ENCODE measurements at regions not wholly inside any gene's neighbourhood (a gene's known extent, or its start where the extent isn't known, plus 50 kb on each side); places are given as distances from the start of the nearest gene placed in this dataset.

GRCh38 chr21:23699402-23699801 is 1907.9 kb downstream of the MRPL39 start:
- Histone ChIP-seq H3K79me1 (ENCODE audit: low read depth, low read length) (no peaks in the 10 kb centered on the region), H3K27me3 (replicated peaks in 1 of 4; ENCODE audit: control insufficient read depth in 3 of 4, extremely low read depth in 1 of 4, insufficient read depth in 3 of 4, low read length in 3 of 4) (no peaks in the 10 kb centered on the region), H3K56ac (replicated peaks; ENCODE audit: insufficient read length, low read depth, low read length) (no peak overlapping the region), H2AK5ac (ENCODE audit: low read depth, low read length) (no peak overlapping the region), H4K20me1 (replicated peaks in 1 of 2; ENCODE audit: control insufficient read depth in 1 of 2, insufficient read depth in 2 of 2, low read length in 2 of 2) (no peaks in the 10 kb centered on the region), H3K4me2 (ENCODE audit: insufficient read depth in 1 of 2, low read depth in 2 of 2, low read length in 2 of 2) (no peak overlapping the region), H4K8ac (ENCODE audit: extremely low read depth, insufficient read depth, low read length) (no peak overlapping the region), H4K91ac (replicated peaks; ENCODE audit: insufficient read length, low read length) (no peak overlapping the region), H3K36me3 (ENCODE audit: control insufficient read depth in 2 of 4, insufficient read depth in 4 of 4, low read length in 3 of 4) (no peaks in the 10 kb centered on the region; a peak in 1 of 8 replicates), H3K9me3 (ENCODE audit: insufficient read depth in 2 of 2, low read depth in 1 of 2, low read length in 1 of 2) (peaks cover 20 to 21% of the 10 kb centered on the region in 2 experiments), H2BK15ac (ENCODE audit: low read length) (no peak overlapping the region), H2AFZ (ENCODE audit: low read length) (no peak overlapping the region), H3K4me3 (ENCODE audit: extremely low read depth in 1 of 4, insufficient read depth in 2 of 4, low read depth in 3 of 4, low read length in 4 of 4) (no peak overlapping the region), H2BK12ac (ENCODE audit: low read depth, low read length) (no peak overlapping the region), H2BK5ac (ENCODE audit: low read depth, low read length) (no peak overlapping the region), H3K4me1 (replicated peaks in 1 of 4; ENCODE audit: control insufficient read depth in 3 of 4, insufficient read depth in 4 of 4, low read length in 3 of 4) (no peaks in the 10 kb centered on the region), H3K18ac (ENCODE audit: extremely low read depth, low read length) (no peak overlapping the region), H2BK20ac (ENCODE audit: low read length) (no peak overlapping the region), H3K79me2 (ENCODE audit: control insufficient read depth in 1 of 2, insufficient read depth in 2 of 2, low read length in 2 of 2) (no peaks in the 10 kb centered on the region), H2BK120ac (replicated peaks; ENCODE audit: low read depth, low read length) (no peak overlapping the region), H3K9ac (replicated peaks in 1 of 4; ENCODE audit: extremely low read depth in 1 of 4, low read depth in 3 of 4, low read length in 3 of 4) (no peak overlapping the region), H4K5ac (ENCODE audit: insufficient read length, low read depth, low read length) (no peak overlapping the region), H3K4ac (replicated peaks; ENCODE audit: insufficient read length, low read depth, low read length) (no peak overlapping the region), H3K23ac (ENCODE audit: insufficient read length) (no peak overlapping the region), H3K23me2 (ENCODE audit: low read depth, low read length) (no peaks in the 10 kb centered on the region), H3K14ac (ENCODE audit: insufficient read length) (no peak overlapping the region), H3K27ac (ENCODE audit: low read depth, low read length) (no peak overlapping the region)
- CTCF ChIA-PET (ENCODE audit: partially characterized antibody) = no interaction called here
- no peak for DNase-seq (ENCODE audit: low read depth in 1 of 2, low spot score in 2 of 2)
- WGBS, 2 experiments (ENCODE audit: extremely low coverage in 1 of 2, insufficient coverage in 1 of 2, insufficient read length in 1 of 2, insufficient replicate concordance in 2 of 2, low coverage in 1 of 2, low lambda C conversion rate in 2 of 2, missing lambda C conversion rate in 1 of 2) = 100% methylated on average over 2 of the region's 2 CpGs; no CpG with 5 or more reads in 1 of the 2 experiments
- POLR2A ChIA-PET (ENCODE audit: partially characterized antibody) = no interaction called here
- no peak for FAIRE-seq
- TF ChIP-seq HDAC2 (IDR thresholded peaks at IDR 0.05; ENCODE audit: borderline replicate concordance in 1 of 2, low read depth in 2 of 2, low read length in 2 of 2) = no peak
- no peak for TF ChIP-seq YY1 (IDR thresholded peaks at IDR 0.05; ENCODE audit: low read depth, low read length)
